Renal cortical epithelial cell (primary cell): ENCODE measurements at regions not wholly inside any gene's neighbourhood (a gene's known extent, or its start where the extent isn't known, plus 50 kb on each side); places are given as distances from the start of the nearest gene placed in this dataset.
A peak's percentile ranks its signal among the peaks of the same experiment; 100 is the strongest.

Experiments used
- DNase-seq: peaks from one replicate; pipeline ENCODE4 v3.0.0-alpha.2; 2011; ENCODE audit warnings: low read depth

DNA sequence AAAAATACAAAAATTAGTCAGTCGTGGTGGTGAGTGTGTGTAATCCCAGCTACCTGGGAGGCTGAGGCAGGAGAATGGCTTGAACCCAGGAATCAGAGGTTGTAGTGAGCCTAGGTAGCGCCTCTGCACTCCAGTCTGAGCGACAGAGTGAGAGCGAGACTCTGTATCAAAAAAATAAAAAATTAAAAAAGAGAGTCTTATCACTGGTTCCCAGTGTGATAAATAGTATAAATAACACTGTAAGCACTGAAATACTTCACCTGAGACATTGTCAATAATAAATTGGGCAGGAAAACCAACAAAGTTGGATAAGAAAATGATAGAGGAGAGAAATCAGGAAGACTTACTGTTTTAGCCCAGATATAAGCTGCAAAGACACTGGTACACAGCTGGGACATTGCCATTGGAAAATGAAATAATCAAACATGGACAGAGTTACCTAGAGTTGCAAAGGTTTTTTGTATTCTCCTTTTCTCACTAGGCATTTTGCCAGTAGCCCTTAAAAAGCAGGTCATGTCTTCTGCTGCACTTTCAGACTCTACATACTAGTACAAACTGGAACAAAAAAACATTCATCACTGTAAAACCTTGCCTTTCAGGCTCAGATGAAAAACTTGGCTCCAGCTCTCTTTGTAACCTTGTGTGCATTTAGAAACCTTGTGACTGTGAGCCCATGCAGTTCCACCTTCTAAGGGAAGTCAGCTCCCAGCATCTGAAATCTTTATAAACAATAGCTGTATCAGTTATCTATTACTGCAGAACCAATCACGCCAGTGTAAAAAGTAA is 55.0 kb upstream of the PPP1R2C start:
- DNase-seq, result peak; percentile 32

DNA sequence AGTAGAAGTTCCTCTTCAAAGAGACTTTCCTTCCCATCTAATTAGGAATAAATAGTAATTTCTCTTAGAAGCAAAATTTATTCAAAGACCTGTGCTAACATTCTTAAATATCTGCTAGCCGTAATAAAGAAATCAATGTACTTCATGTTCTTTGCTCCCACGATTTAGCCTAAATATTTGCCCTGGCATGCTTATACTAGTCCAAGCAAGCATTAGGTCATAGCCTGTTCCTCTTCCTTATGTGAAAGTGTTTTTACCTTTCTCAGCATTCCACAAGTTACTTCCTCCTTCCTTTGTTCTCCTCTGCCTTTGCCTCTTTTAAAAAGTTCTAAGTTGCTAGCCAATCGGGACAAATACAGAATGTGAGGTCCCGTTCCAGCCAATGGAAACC is 55.6 kb upstream of the PPP1R2C start:
- peak; percentile 16 for DNase-seq

DNA sequence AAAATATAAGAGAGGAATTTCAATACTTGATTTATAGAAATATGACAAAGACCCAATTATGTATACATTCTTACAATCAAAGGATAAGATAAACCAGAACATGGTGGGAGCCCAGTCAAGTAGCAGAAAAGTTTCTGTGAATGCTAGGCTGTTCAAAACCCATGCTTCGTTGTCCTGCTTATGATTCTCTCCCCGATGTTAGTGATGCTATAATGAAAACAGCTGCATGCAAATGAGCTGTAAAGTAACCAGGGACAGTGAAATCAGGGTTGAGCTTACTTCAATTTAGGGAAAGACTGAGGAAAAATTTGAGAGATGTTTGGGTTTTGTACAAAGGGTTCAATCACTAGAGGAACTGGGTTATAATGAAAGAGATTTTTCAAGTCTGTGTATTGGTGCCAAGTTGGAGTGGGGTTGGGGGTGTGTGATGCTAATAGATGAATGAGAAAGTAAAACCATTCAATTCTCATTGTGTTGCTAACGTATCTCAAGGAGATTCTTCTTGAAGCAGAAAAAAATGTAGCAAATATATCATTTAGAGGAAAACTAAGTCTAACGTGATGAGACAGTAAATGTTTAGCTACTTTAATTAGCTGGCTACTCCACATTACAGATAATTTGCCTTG is 59.3 kb upstream of the PPP1R2C start:
- DNase-seq, result no peak

DNA sequence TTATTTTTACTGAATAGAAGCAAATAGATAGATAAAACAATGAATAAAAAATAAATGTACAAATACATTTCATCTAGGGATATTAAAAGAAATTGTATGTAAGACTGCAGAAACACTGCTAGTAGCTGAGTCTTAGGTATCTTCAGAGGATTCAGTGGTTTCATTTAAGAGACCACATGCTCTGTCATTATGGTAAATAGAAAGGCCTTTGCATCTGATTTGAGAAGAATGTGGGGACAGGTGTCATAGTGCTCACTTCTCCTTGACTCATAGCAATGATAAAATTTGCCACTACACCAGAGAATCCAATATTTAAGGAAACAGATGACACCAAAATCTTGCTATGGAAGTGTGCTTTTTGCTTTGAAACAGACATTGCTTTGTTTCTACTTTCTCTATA is 59.8 kb upstream of the PPP1R2C start:
- DNase-seq, result no peak

DNA sequence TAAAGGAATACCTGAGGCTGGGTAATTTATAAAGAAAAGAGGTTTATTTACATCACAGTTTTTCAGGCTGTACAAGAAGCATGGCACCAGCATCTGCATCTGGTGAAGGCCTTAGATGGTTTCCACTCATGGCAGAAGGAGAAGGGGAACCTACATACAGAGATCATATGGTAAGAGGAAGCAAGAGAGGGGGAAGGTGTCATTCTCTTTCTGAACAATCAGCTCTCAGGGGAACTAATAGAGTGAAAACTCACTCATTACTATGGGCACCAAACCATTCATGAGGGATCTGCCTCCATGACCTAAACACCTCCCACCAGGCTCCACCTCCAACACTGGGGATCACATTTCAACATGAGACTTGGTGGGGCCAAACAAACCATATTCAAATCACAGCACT is 61.7 kb upstream of the PPP1R2C start:
- DNase-seq, result no peak

DNA sequence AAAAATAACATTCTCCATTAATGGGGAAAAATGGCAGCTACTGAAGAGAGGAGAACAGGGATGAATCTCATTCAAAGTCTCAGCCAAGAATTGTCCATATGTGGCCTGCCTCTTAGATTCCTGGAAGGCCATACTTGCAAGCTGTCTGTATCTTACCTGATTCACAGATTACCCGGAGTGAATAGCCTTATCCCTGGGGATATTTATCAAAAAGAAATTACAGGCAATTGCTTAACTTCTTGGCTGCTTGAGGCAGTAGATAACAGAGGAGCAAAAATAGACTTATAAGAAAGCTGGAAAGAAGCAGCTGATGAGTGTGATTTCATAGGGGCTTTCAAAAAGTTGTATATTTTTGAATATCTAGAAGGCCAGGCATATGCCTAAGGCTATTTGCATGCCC is 68.8 kb upstream of the PPP1R2C start:
- DNase-seq, result no peak

DNA sequence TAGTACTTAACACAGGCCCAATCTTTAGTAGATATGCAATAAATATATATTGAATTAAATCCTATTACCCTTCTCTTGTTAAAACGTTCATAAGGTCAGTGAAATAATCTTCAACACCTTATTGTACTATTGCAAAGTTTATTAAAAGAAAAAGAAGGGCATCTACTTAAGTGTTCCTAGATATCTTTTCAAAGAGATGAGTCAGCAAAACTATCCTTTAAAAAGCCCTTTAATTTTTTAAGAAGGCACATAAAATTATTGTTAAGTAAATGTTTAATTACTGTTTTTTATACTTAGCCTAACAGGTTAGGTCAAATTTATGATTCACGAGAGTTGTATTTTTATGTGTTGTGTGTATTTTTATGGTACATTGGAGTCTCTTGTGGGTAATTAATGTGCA is 77.3 kb upstream of the PPP1R2C start:
- no peak for DNase-seq

DNA sequence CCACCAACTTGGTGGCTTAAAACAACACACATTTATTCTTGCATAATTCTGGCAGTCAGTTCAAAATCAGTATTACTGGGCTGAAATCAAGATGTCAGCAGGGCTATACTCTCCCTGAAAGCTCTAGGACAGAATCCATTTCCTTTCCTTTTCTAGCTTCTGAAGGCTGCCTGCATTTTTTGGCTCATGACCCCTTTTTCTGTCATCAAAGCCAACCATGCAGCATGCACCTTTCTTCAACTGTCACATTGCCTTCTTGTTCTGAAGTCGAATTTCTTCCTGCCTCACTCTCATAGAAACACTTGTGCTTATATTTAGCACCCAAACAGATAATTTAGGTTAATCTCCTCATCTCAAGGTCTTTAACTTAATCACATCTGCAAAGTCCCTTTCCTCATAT is 79.8 kb upstream of the PPP1R2C start:
- DNase-seq, result no peak

DNA sequence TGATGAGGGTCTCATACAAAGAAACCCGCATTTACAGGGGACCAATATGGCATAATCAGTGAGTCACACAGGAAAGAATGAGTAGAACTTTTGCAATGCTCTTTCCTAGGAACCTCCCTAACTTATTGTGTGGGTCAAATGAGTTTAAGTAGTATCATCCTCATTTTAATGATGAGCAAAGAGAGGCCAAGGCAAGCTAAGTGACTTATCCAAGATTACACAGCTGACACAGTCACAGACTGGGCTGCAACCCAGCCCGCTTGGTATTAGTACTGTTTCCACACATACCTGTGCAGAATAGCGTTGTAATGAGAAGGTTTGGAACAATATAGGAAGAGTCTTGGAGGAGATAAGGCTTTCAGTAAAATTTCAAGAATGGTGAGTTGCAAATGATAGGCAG is 91.0 kb upstream of the PPP1R2C start:
- no peak for DNase-seq

DNA sequence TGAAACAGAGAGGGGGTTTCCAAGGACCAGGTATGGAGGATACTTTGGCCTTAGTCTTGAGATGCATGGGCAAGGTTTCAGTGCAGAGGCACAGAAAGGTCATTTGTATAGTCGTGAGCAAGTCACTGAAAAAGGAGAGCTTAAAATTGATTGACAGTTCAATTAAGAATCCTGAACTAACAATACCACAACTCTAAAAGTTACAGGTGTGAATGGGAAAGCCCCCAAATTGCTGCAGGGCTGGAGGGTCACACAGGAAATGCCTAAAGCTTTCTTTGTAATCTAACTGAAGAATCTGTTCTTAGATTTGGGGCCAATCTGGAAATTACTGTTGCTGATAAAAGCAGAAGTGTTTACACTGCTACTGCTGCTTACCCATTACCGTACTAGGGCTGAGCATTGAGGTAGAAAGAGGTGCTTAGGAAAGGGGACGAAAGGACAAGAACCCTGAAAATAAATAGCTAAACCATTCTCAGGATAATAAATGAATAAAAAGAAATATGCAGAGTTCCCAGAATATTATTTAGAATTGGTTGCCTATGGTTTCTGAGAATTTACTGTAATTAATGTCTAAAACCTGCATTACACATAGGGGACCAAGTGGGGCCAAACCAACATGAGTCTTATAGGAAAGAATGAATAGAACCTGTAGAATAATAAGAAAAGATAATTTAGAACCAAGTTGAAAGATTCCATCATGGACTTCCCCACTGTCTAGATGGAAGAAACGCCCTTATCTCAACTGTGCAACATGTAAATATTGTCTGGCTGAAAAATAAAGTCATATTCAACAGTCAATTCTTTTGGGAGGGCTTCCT is 91.9 kb upstream of the PPP1R2C start:
- DNase-seq, result no peak

DNA sequence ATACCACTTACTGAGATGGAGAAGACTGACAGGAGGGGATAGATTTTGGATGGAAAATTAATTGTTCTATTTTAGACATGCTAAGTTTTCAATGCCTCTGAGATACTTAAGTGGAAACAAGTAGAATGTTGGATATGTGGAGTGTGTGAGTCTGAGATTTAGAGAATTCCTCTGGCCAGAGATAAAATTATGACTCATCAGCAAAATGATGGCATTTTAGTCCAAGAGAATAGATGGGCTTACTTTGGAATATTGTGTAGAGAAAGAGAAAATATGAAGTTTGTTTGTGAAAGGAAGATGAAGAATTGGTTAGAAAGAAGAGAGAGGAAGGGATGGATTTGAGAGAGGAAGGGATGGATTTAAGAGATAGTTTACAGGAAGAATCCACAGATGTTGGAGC is 108.6 kb upstream of the PPP1R2C start:
- DNase-seq, result no peak

DNA sequence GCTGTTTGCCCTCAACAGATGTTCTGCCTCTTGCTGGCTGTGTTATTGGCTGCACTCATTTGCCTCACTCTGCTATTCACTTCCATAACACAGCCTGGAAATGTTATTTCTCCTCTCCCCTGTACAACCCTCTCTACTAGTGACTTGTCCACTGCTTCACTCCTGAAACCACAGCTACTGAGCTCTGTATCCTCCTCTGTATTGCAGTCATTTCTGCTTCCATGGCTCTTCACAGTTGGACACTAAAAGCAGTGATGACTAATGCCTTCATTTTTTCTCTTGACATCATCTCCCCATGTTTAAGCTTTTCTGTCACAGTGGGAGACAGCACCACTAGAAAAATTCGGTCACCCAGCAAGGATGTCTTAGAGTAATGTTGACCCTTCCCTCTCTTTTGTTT is 123.0 kb upstream of the PPP1R2C start:
- no peak for DNase-seq

DNA sequence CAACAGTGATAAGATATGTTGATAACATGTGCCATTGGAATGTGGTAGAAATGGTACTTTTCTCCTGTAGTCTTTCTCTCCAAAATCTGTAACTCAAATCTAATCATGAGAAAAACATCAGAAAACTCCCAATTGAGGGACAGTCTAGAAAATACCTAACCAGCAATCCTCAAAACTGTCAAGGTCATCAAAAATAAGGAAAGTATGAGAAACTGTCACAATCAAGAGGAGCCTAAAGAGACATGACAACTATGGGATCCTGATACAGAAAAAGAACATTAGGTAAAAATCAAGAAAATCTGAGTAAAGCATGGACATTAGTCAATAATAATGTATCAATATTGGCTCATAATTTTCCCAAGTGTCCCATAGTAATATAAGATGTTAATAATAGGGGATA is 124.5 kb upstream of the PPP1R2C start:
- no peak for DNase-seq

DNA sequence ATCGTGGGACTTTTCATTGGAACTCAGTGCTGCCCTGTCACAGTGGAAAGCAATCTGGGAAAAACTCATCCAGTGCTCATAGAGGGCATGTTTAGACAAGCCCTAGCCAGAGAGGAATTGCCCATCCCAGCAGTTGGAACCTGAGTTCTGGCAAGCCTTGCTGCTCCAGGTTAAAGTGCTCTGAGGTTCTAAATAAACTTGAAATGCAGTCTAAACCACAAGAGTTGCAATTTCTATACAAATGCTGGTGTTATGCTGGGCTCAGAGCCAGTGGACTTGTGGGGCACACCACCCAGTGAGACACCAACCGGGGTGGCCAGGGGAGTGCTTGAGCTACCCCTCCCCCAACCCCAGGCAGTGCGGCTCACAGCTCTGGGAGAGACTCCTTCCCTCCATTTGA is 142.8 kb upstream of the PPP1R2C start:
- DNase-seq, result peak; percentile 9

DNA sequence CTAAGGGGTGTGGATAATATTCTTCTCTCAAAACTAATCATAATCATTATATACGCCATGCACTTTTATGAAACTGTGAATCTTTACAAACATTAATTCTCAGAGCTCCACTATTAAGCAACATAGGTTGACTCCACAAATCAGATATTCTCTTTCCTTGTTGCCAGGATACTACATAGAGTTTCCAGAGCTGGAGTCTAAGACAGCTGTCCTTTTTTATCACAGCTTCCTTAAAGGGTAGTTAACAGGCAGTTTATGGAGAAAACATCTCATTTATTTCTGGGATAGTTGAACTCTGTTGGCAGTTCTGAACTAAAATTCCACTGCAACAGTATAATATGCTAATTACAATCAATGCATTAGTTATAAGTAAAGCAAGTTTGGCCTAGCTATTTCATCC is 152.1 kb upstream of the PPP1R2C start:
- DNase-seq, result no peak

DNA sequence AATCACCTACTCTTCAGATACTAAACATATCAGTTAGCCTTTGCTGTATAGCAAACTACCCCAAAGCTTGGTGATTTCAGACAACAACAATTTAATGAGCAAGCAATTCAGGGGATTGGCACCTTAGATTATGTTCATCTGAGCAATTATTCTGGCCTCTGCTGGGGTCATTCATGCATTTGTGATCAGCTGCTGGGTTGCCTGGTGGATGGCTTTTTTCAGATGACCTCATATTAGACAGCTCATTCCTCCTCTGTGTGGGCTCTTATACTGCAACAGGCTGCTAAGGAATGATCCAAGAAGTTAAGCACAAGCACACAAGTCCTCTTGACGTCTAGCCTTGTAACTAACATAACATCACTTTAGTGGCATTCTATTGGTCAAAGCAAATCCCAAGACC is 153.0 kb upstream of the PPP1R2C start:
- peak; percentile 42 for DNase-seq

DNA sequence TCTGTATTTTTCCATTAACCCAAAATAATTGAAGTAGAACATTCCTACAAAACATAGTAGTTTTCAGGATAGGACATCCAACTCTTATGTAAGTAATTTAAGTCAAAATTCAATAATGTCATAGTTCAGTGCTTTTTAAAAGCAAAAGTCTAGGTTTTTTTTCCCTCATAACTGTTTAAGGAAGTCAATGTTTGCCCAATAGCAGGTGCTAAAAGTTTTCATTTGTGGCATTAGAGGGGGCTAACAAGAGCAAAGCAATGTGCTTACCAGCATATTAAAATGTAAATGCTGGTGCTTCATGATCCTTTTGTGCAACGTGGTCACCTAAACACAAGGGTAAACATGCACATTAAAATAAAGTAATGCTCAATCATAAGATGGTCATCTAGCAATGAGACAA is 155.2 kb upstream of the PPP1R2C start:
- no peak for DNase-seq

DNA sequence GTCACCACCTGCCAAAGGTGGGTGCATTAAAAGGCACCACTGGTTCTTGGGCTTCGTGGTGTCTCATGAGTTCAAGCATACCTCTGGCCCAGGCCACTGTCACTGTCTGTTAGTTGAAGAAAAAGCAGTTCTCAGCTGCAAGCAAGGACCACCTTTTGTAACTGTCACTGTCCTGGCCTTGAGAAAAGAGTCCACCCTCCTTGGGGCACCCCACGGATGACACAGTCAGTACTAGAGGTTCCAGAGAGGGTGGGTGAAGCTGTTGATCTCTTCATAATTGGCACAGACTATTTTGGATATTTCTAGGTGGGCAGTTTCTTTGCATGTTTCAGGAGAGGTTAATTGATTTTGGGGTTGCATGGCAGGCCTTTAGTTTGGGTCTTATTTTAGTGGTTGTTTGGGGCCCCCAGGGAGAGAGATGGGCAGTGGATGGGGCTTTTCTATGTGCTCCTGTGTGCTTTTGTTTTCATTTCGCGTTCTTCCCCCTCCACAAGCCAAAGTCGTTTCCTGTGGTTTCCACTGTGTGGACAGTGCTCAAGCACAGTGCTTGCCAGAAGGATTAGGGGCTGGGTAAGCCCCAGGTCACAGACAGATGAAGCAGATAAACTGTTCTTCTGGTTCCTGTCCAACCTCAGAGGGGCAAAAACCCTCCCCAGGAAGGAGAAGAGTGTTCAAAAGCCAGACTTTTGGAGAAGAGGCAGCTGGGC is 156.2 kb upstream of the PPP1R2C start:
- no peak for DNase-seq

DNA sequence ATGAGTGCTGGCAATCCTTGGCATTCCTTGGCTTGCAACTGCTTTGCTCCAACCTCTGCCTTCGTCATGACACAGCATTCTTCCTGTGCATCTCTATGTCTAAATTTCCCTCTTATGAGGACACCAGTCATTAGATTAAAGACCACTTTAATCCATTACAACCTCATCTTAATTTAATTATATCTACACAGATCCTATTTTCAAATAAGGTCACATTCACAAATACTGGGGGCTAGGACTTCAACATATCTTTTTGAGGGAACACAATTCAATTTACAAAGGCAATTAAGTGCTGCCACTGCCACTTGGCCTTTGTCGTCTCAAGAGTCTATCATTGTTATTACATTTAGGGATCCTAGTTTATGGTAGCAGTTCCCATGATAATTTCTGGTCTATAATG is 163.7 kb upstream of the PPP1R2C start:
- no peak for DNase-seq

DNA sequence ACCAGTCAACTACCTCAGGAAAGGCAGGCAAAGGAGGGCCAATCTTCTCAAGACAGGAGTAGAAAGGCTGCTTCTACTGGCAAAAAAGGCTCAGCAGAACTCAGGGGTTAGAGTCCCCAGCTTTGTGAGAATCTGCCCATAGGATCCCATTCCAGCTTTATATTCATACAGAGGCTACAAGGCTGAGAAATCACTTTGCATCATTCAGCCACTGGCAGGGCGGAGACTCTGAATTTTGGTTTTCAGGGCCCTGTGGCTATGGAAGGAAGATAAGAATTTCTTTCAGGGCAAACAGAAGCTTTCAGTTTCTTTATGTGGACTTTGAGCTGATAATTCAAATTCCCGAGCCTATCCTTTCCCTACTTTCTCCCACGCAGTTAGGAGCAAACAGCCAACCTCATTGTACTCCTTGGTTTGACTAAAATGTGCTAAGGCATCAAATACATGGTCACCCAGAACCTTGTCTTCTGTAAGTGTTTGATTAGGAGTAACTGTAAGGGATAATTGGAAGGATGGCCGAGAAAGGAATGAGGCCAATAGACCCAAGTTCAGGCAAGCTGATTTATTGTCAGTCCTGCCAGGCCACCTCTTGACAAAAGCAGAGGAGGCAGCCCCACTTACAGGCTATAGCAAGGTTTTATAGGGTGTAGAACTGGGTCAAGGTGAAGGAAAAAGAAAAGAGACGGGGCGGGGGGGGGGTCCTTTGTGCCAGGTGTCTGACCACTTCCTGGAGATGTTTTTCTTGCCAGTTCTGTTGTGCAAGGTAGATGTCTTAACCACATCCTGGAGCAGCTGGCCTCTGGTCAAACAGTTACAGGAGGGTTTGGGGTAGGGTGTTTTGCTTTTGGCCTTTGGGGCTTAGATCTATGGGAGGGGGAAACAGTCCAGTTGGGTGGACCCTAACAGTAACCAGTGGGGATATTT is 165.3 kb upstream of the PPP1R2C start:
- peak; percentile 48 for DNase-seq

DNA sequence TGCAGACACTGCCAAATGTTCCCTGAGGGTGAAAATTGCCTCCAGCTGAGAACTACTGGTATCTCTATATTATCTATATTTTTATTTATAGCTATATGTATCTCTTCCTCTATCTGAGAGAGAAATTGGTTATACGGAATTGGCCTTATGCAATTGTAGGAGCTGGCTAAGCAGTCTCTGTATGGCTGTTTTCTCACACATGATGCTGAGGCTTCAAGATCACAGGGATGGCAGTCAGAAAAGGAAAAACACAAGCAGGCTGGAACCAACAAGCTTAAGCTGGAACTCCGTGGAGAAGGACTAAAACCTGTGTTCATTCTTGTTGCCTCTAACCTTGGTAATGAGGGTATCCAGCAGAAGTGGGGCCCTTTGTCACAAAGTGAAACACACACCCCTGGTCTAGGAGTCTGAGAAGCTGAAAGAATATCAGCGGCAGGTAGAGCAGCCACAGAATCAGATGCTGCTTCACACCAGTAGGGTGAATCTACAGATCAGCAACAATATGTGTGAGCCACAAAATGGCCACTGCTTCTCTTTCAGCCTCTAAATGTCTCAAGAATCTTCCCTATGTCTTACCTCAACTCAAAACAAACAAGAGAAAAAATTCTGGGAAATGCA is 166.5 kb upstream of the PPP1R2C start:
- no peak for DNase-seq
